ENCODE measurements at regions not wholly inside any gene's neighbourhood (a gene's known extent, or its start where the extent isn't known, plus 50 kb on each side); places are given as distances from the start of the nearest gene placed in this dataset.
"Not testable (repeated sequence)": the region's sequence is repeated elsewhere in the genome, so short reads cannot be mapped to it uniquely, and the experiment has no call there.

DNA sequence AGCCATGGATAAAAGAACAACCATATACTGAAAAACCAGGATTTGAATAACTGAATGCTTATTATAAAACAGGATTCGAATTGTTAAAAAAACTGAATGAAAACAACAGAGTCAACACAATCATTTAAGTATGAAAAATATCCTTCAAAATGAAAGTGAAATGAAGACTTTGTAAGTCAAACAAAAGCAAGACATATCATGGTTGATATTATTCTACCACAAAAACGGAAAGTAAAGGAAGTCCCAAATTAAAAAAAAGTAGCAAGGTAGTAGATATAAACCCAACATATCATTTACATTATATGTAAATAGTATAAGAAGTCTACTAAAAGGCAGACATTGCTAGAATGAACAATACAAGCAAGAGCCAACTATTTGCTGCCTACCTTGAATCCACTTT is 63.1 kb upstream of the POTEC start:
- not testable (repeated sequence) for ATAC-seq

DNA sequence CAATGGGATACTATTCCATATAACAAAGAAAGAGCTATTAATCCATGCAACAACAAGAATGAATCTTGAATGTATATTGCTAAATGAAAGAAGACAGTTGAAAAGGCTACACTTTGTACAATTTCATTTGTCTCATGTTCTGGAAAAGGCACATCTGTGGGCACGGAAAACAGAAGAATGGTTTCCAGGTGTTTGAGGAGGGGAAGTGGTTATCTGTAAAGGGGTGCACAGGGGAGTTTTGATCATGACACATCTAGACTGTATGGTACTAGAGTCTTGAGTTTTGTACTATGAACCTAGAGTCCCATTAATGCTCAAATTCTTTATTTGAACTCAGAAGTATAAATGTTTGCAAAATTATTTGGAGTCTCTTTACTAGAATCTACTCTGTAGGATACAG is 64.0 kb upstream of the POTEC start:
- ATAC-seq, result not testable (repeated sequence)

DNA sequence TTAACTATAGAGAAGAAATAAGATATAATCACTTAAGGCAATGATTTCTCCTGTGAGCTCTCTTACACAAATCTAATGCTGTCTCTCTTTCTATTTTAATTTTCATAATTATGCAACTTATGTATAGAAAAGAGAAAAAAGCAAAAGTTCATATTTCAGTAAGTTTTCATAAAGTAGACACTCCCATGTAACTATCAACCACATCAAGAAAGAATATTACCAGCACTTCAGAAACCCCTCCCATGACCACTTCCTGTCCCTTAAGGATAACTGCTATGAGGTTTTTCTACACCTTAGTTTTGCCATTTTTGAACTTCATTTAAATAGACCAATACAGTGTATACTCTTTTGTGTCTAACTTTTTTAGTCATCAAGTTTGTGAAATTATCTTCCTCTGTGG is 69.0 kb upstream of the POTEC start:
- peak; percentile 60 to 76 for ATAC-seq

DNA sequence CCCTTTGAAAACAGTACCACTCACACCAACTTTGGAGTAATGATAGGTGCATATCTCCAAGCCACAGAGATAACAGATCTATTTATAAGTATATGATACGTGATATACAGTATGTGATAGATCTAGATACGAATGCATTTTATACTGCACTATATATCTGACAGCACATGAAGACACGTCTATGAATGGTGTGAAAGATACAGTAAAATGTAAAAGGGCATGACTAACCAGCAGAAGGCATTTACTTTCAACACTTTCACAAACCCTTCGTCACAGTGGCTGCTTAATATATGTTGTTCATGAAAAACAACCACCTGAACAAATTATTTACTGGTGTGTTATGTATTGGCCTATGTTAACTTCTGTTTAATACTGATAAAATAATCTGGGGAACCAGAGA is 71.1 kb upstream of the POTEC start:
- not testable (repeated sequence) for ATAC-seq

DNA sequence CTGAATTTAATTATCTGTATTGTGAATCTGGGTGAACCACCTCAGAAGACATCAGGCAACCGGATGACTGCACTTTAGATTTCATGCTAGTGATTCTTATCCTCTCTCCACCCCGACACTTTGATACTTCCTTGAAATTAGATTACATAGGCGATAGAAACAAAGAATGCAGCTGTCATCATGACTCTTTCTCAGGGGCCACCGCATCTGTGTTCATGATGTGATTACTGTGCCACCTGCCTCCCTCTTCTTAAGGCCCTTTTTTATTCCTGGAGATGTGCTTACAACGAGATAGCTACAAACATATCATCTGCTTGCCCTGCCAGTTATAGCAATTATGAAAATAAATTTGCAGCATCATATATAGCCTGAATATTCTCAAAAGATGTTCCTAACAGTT is 83.9 kb upstream of the POTEC start:
- not testable (repeated sequence) for ATAC-seq

DNA sequence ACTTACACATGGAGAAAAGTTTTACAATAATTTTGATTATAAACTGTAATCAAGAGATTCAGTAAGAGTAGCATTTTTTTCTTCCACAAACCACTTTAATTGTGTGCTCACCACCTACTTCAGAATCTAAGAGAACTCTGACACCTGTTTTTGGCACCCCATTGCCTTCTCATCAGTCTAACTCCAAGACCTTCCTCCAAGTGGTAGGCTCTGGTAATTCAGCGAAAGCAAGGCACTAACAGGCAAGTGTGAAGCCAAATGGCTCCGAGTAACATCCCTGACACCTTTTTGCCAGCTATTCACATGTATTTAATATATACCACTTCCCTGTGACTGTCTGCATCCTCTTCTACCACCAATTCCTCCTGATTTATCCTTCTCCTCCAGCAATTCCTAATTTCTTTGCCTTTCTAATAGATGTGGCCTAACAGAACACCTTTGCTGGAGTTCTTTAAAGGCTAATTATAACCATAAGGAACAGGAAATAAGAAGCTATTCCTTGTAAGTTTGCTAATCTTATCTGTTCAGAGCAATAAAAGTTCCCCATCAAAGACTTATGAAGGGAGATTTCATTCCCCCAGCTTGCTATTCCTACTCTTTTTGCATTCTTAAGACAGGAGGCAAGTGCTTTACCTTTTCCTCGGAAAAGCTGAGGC is 85.1 kb upstream of the POTEC start:
- not testable (repeated sequence) for ATAC-seq

DNA sequence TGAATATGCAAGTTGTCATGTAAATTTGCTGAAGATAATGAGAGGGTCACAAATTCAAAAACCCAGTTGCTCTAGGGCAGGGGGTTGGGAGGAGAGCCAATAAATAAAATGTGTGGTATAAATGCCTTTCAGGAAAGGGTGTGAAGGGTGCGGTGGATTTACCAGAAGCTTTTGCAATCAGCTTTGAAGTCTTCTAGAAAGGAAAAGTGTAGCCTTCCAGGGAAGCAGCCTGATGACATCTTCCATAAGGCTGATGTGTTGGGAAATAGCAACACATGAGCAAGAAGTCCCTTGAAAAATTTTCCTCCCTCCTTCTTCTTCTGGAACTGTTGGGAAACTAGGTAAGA is 85.6 kb upstream of the POTEC start:
- not testable (repeated sequence) for ATAC-seq

DNA sequence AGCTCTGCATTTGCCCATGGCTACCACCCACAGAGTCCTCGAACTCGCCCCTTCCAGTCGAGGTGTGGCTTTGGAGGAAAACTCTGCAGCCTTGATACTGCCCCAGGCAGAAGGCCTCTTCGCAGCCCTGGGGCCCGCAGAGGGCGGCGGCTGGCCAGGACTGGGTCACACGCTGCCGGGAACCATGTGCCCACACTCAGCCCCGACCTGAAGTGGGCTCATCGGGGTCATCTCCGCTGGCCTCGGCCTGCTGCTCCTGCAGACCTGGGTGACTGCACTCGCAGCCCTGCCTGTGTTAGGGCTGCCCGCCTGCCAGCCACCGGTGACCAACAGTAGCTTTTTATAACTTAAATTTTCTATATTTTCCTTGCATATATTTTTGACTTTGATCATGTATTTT is 89.6 kb upstream of the POTEC start:
- not testable (repeated sequence) for ATAC-seq

DNA sequence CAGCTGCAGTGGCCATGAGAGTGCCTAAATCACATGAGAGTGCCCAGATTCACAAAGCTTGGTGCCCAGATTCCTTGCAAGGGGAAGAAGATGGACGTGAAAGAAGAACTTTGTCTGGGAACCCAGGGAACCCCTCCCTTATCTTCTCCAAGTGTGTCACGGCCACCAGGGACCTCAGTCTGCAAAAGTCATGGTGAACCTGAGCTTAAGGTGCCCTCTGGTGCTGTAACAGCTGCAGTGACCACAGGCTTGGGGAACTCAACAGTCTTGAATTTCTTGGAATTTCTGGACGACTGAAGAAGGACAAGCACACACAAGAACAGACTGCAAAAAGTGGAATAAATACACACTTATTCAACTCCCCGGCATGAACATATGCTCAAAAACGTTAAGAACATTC is 94.6 kb upstream of the POTEC start:
- ATAC-seq, result not testable (repeated sequence)

DNA sequence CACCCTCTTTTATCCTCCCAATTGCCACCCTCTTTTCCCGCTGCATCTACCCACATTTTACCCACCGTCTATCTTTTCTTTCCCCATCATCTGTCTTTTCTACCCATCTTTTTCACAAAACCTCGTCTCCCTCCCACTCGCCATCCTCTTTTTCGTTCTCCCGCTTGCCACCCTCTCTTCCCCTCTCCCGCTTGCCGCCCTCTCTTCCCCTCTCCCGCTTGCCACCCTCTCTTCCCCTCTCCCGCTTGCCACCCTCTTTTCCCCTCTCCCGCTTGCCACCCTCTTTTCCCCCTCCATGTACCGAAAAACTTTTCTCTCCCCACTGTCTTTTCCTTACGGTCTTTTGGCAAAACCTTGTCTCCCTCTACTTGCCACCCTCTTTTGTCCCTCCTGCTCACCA is 97.7 kb upstream of the POTEC start:
- not testable (repeated sequence) for ATAC-seq

DNA sequence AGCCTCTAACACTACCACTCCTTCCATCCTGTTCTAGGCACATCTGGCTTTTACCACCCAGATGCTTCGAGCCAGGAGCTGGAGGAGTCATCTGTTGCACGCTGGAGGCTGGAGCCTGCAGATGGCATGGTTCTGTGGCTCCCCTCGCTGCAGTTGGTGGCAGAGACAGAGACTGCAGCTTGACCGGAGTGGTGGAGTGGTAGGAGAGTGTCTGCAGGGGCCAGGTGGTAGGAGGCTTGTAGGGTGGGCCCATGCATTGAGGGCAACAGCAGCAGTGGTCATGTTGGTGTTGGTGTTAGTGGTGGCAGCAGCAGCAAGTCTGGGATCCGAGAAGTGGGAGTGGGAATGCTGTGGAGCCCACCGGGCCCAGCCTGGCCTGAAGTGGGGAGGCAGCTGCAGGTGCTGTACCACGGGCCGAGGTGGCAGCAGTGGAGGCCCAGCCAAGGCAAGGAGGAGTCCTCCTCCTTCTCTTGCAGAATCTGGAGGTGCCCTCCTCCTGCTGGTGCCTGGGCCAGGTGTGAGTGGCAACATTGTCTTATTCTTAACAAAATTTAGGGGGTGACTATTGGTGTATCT is 100.4 kb upstream of the POTEC start:
- ATAC-seq, result not testable (repeated sequence)

DNA sequence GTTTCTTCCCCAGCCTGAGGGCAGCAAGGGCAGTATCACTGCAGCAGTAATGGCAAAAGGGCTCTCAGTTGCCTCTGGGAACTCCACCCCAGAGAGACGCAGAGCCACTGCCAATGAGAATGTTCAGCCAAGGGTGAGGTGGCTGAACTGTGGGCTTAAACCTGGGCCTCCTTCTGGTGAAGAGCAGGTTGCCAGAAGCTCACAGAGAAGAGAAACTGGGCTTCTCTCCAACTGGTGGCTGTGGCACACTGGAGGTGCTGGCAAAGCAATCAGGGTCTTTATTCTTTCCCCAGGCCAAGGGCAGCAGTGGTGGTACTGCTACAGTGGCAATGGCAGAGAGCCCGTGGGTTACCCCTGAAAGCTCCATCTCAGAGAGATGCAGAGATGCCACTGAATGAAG is 54.9 kb upstream of the ANKRD30B start:
- ATAC-seq, result not testable (repeated sequence)

DNA sequence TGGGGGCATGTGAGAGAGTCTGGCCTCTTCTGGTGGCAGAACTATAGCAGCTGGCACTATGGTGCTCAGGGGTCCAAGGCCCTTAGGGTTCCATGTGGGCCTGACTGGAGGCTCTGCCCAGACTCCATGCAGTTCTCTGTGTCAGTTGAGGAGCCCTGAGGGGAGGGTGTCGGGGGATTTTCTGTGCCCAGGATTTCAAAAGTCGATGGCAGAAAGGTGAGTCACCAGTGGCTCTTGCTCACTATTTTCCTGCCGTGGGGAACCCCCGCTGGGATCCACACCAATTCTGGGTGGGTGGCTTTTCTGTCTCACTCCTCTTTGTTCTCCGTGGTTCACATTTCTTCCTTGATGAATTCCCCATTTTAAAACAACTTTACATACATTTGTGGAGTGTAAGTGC is 54.1 kb upstream of the ANKRD30B start:
- not testable (repeated sequence) for ATAC-seq

DNA sequence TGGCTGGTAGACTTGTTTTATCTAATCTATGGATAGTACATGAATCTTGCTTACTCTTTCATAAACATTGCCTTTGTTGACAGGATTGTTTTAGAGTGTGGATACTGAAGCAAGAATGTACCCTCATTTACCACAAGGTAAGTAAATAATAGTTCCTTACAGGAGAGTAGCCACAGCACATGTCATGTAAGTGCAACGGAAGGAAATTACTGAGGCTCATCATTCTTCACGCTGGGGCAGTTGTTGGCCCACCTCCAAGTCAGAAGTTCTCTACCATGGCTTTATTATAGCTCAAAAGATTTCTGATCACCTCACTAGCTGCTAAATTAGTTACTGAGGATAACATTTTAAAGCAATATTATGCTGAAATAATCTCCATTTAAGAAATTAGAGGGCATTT is 50.0 kb upstream of the ANKRD30B start:
- not testable (repeated sequence) for ATAC-seq
